ENCODE measurements at regions not wholly inside any gene's neighbourhood (a gene's known extent, or its start where the extent isn't known, plus 50 kb on each side); places are given as distances from the start of the nearest gene placed in this dataset.

GRCh38 chr10:113219446-113219845 lies 269.4 kb downstream of the TCF7L2 start:
- DNase-seq, result no peak

- DNase-seq, result no peak
Observed at GRCh38 chr10:113221756-113222168, 271.7 kb downstream of the TCF7L2 start.

GRCh38 chr10:113222207-113222606 lies 272.2 kb downstream of the TCF7L2 start:
- DNase-seq, result no peak

- DNase-seq, result no peak
Observed at GRCh38 chr10:113225364-113225763, 275.3 kb downstream of the TCF7L2 start.

- no peak for DNase-seq
Observed at GRCh38 chr10:113225903-113226302, 275.9 kb downstream of the TCF7L2 start.

- DNase-seq, result peak; percentile 5 to 14
Observed at GRCh38 chr10:113226399-113226798, 276.4 kb downstream of the TCF7L2 start.

- DNase-seq, result no peak
Observed at GRCh38 chr10:113226831-113227445, 276.9 kb downstream of the TCF7L2 start.

GRCh38 chr10:113228530-113228929 lies 278.5 kb downstream of the TCF7L2 start:
- no peak for DNase-seq

- no peak for DNase-seq
Observed at GRCh38 chr10:113230011-113230610, 280.1 kb downstream of the TCF7L2 start.

GRCh38 chr10:113232928-113233511 lies 283.0 kb downstream of the TCF7L2 start:
- no peak for DNase-seq

- no peak for DNase-seq
Observed at GRCh38 chr10:113234481-113234880, 284.4 kb downstream of the TCF7L2 start.

GRCh38 chr10:113235508-113235907 lies 285.5 kb downstream of the TCF7L2 start:
- no peak for DNase-seq

- no peak for DNase-seq
Observed at GRCh38 chr10:113236998-113237397, 287.0 kb downstream of the TCF7L2 start.

GRCh38 chr10:113239566-113240350 lies 289.7 kb downstream of the TCF7L2 start:
- no peak for DNase-seq

GRCh38 chr10:113240736-113241135 lies 290.7 kb downstream of the TCF7L2 start:
- DNase-seq, result no peak

GRCh38 chr10:113241599-113242360 lies 291.7 kb downstream of the TCF7L2 start:
- no peak for DNase-seq

GRCh38 chr10:113243311-113243710 lies 293.3 kb downstream of the TCF7L2 start:
- DNase-seq, result no peak

- DNase-seq, result no peak
Observed at GRCh38 chr10:113244750-113245149, 294.7 kb downstream of the TCF7L2 start.

- DNase-seq, result no peak
Observed at GRCh38 chr10:113245286-113245685, 295.2 kb downstream of the TCF7L2 start.

- no peak for DNase-seq
Observed at GRCh38 chr10:113247050-113247449, 297.0 kb downstream of the TCF7L2 start.

GRCh38 chr10:113252650-113253618 lies 299.9 kb upstream of the HABP2 start:
- no peak for DNase-seq
